Activated CD4-positive, alpha-beta T cell treated with anti-CD3 and anti-CD28 coated beads, Interleukin-2, amount 50 U/mL, for 48 hours (primary cell): ENCODE measurements at regions not wholly inside any gene's neighbourhood (a gene's known extent, or its start where the extent isn't known, plus 50 kb on each side); places are given as distances from the start of the nearest gene placed in this dataset.
"Not testable (repeated sequence)": the region's sequence is repeated elsewhere in the genome, so short reads cannot be mapped to it uniquely, and the experiment has no call there.

Experiments
- DNase-seq, 2 experiments: peaks; one replicate each; pipeline ENCODE4 v3.0.0-alpha.2; 2020

DNA sequence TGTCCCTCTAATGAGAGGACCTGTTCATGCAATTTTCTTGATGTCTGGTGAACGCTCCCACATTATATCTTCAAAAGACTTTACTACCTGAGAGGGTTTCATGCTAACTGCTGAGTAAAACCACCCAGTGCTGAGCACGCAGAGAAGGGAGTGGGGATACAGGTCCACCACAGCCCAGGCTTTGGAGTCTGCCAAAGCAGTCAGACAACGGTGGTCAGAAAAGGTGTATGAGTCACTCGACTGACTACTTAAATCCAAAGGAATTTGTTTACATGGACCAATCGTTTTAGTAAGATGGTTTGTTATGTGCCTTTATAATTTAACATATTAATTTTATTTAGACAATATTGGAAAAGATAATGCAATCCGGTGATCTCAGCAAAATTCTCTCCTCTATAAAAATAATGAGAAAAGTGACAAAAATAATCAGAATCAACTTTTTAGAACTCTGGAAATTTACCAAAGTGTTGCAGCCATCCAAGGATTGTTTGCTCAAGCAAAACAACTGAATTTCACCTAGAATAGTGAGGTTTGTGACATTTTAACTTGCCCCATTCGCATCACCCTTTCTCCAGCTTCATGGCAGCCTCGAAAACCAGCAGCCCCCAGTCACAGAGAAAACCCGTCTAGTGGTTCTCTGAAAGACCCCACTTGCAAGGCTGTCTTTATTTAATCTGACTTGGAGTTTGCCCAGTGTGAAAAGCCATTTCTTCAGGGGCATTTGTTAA lies 52.1 kb upstream of the PLGLB2 start:
- DNase-seq, result not testable (repeated sequence)
